ENCODE measurements at regions not wholly inside any gene's neighbourhood (a gene's known extent, or its start where the extent isn't known, plus 50 kb on each side); places are given as distances from the start of the nearest gene placed in this dataset.
"Not testable (repeated sequence)": the region's sequence is repeated elsewhere in the genome, so short reads cannot be mapped to it uniquely, and the experiment has no call there.

DNA sequence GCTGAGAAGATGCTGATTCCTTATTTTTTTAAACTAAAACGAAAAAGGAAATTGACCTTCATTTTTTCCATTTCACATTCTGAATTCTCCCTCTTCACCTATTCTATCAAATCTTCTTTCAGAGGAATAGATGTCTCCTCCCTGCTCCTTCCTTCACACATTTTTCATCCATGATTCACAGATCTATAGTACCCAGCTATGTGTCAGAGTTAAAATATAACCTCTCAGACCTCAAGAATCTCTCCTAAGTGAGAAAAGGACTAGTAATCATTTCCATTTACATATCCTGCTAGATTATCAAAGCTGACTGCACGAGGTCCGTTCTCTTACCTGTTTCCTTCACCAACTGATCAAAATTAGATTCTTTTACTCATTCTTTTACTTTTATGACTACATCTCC is 1297.6 kb upstream of the ALCAM start:
- Mint-ChIP-seq H3K4me3 (ENCODE audit: unreplicated experiment) (no peak overlapping the region), H3K9me3 (ENCODE audit: unreplicated experiment) (peaks cover 16% of the 10 kb centered on the region), H3K27ac (ENCODE audit: unreplicated experiment) (no peak overlapping the region), H3K4me1 (ENCODE audit: unreplicated experiment) (peaks cover 5% of the 10 kb centered on the region), H3K27me3 (ENCODE audit: unreplicated experiment) (no peaks in the 10 kb centered on the region), H3K36me3 (ENCODE audit: unreplicated experiment) (no peaks in the 10 kb centered on the region)
- no peak for DNase-seq (ENCODE audit: extremely low spot score, unreplicated experiment)
- TF ChIP-seq, protein P1, sequence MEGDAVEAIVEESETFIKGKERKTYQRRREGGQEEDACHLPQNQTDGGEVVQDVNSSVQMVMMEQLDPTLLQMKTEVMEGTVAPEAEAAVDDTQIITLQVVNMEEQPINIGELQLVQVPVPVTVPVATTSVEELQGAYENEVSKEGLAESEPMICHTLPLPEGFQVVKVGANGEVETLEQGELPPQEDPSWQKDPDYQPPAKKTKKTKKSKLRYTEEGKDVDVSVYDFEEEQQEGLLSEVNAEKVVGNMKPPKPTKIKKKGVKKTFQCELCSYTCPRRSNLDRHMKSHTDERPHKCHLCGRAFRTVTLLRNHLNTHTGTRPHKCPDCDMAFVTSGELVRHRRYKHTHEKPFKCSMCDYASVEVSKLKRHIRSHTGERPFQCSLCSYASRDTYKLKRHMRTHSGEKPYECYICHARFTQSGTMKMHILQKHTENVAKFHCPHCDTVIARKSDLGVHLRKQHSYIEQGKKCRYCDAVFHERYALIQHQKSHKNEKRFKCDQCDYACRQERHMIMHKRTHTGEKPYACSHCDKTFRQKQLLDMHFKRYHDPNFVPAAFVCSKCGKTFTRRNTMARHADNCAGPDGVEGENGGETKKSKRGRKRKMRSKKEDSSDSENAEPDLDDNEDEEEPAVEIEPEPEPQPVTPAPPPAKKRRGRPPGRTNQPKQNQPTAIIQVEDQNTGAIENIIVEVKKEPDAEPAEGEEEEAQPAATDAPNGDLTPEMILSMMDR (IDR thresholded peaks at IDR 0.05), result no peak

DNA sequence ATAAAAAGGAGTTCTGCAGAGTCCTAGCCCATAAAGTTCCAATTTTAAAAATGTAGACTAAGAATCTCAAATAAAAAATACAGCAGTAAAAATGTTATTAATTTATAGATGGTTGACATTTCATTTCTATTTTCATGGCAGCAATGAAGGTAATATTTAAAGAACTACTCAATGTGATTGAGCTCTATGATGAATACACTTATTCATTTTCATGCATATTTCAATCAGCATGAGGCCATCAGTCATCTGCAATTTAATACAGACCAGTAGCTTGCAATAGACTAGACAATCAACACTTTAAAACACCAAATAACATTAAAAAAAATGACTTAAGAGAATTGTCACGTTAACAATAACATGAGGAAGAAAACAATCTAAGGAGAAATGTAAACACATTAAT is 1295.8 kb upstream of the ALCAM start:
- H3K9me3 Mint-ChIP-seq (ENCODE audit: unreplicated experiment), result peaks cover 12% of the 10 kb centered on the region
- no peaks in the 10 kb centered on the region for H3K27me3 Mint-ChIP-seq (ENCODE audit: unreplicated experiment)
- no peak overlapping the region for H3K27ac Mint-ChIP-seq (ENCODE audit: unreplicated experiment)
- TF ChIP-seq, protein P1 (IDR thresholded peaks at IDR 0.05), result no peak
- DNase-seq (ENCODE audit: extremely low spot score, unreplicated experiment), result no peak
- no peak overlapping the region for H3K4me3 Mint-ChIP-seq (ENCODE audit: unreplicated experiment)
- H3K36me3 Mint-ChIP-seq (ENCODE audit: unreplicated experiment), result no peaks in the 10 kb centered on the region
- peaks cover 5% of the 10 kb centered on the region for H3K4me1 Mint-ChIP-seq (ENCODE audit: unreplicated experiment)

DNA sequence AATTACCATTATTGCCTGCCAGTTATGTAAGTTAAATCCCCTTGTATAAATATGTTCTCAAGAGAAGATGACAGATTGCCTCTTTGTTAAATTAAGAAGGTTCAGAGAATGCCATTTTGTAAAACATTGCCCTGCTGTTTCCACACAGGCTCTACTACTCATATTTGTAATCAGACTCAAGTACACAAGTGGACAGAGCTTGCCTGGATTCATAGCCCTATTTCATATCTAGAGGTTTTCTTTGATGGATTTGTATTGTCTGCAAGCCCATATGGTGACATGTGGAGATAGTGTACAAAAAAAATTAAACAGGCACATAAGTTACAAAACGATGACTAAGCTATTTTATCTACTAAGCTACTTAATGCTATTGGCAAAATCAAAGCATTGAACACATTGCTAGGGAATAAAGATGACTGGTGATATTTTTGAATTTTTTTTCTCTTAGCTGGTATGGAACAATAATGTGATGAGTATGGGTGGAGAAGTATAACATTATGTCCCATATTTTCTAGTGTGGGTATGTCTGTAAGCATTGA is 1286.6 kb upstream of the ALCAM start:
- no peak for DNase-seq (ENCODE audit: extremely low spot score, unreplicated experiment)
- H3K4me1 Mint-ChIP-seq (ENCODE audit: unreplicated experiment), result no peaks in the 10 kb centered on the region
- H3K36me3 Mint-ChIP-seq (ENCODE audit: unreplicated experiment), result no peaks in the 10 kb centered on the region
- H3K27me3 Mint-ChIP-seq (ENCODE audit: unreplicated experiment), result no peaks in the 10 kb centered on the region
- TF ChIP-seq, protein P1 (IDR thresholded peaks at IDR 0.05), result no peak
- H3K9me3 Mint-ChIP-seq (ENCODE audit: unreplicated experiment), result peaks cover 7% of the 10 kb centered on the region
- H3K27ac Mint-ChIP-seq (ENCODE audit: unreplicated experiment), result no peak overlapping the region
- H3K4me3 Mint-ChIP-seq (ENCODE audit: unreplicated experiment), result no peak overlapping the region

DNA sequence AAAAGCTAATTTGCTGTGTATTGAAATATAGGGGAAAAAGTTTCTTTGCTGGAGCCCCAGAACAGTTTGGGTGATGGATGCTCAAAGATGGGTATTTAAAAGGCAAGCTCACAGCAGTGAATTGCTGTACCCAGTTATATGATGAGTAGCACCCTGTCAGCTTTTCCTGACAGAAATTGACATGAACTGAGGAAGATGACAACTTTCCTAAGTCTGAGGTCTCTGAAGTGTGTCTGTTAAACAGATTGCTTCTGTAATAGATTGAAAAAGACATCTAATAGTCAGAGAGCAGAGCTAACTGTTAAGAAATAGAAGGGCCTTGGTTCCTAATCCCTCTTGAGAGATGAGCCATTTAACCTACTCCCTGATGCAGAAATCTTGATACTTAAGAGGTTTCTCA is 1278.0 kb upstream of the ALCAM start:
- peaks cover 13% of the 10 kb centered on the region for H3K9me3 Mint-ChIP-seq (ENCODE audit: unreplicated experiment)
- no peak overlapping the region for H3K4me3 Mint-ChIP-seq (ENCODE audit: unreplicated experiment)
- TF ChIP-seq, protein P1 (IDR thresholded peaks at IDR 0.05), result no peak
- H3K4me1 Mint-ChIP-seq (ENCODE audit: unreplicated experiment), result no peaks in the 10 kb centered on the region
- H3K36me3 Mint-ChIP-seq (ENCODE audit: unreplicated experiment), result no peaks in the 10 kb centered on the region
- no peaks in the 10 kb centered on the region for H3K27me3 Mint-ChIP-seq (ENCODE audit: unreplicated experiment)
- DNase-seq (ENCODE audit: extremely low spot score, unreplicated experiment), result no peak
- no peak overlapping the region for H3K27ac Mint-ChIP-seq (ENCODE audit: unreplicated experiment)

DNA sequence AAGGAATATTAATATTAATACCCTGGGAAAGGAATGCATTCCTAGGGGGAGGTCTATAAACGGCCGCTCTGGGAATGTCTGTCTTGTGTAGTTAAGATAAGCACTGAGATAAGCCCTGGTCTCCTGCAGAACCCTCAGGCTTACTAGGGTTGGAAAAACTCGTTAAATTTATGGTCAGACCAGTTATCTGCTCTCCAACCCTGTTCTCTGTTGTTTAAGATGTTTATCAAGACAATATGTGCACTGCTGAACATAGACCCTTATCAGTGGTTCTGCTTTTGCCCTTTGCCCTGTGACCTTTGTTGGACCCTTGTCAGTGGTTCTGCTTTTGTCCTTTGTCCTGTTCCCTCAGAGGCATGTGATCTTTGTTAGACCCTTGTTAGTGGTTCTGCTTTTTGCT is 1276.7 kb upstream of the ALCAM start:
- H3K4me3 Mint-ChIP-seq (ENCODE audit: unreplicated experiment); H3K4me1 Mint-ChIP-seq (ENCODE audit: unreplicated experiment); DNase-seq (ENCODE audit: extremely low spot score, unreplicated experiment); H3K27ac Mint-ChIP-seq (ENCODE audit: unreplicated experiment); H3K27me3 Mint-ChIP-seq (ENCODE audit: unreplicated experiment); H3K36me3 Mint-ChIP-seq (ENCODE audit: unreplicated experiment): not testable (repeated sequence)
- H3K9me3 Mint-ChIP-seq (ENCODE audit: unreplicated experiment), result peaks cover 13% of the 10 kb centered on the region

DNA sequence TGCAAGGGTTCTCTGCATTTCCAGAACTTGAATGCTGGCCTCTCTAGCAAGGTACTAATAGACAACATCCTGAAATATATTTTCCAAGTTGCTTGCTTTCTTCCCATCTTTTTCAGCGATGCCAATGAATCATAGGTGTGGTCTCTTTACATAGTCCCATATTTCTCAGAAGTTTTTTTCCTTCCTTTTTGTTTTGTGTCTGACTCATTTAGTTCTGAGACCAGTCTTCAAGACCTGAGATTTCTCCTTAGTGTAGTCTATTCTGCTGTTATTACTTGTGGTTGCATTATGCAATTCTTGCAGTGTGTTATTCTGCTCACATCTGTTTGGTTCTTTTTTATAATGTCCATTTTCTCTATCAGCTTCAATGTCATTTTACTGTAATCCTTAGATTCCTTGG is 1265.0 kb upstream of the ALCAM start:
- no peaks in the 10 kb centered on the region for H3K9me3 Mint-ChIP-seq (ENCODE audit: unreplicated experiment)
- H3K4me1 Mint-ChIP-seq (ENCODE audit: unreplicated experiment), result peaks cover 11% of the 10 kb centered on the region
- H3K36me3 Mint-ChIP-seq (ENCODE audit: unreplicated experiment), result no peaks in the 10 kb centered on the region
- H3K27ac Mint-ChIP-seq (ENCODE audit: unreplicated experiment), result no peak overlapping the region
- H3K27me3 Mint-ChIP-seq (ENCODE audit: unreplicated experiment), result no peaks in the 10 kb centered on the region
- TF ChIP-seq, protein P1 (IDR thresholded peaks at IDR 0.05), result no peak
- no peak for DNase-seq (ENCODE audit: extremely low spot score, unreplicated experiment)
- no peak overlapping the region for H3K4me3 Mint-ChIP-seq (ENCODE audit: unreplicated experiment)
